Gastroesophageal sphincter (tissue), 3 donors: ENCODE measurements at regions not wholly inside any gene's neighbourhood (a gene's known extent, or its start where the extent isn't known, plus 50 kb on each side); places are given as distances from the start of the nearest gene placed in this dataset.

ENCODE experiments used
- CTCF ChIP-seq, 4 experiments: fragments of 200-600 bp in 2 of 4; fragments of 450-650 bp in 2 of 4; sonication (generic) in 1 of 4; IDR thresholded peaks; one replicate each; pipeline ENCODE4 v1.5.1; 2017 to 2019; ENCODE audit warnings: antibody characterized with exemption in 4 of 4, mild to moderate bottlenecking in 2 of 4, moderate library complexity in 2 of 4
- EP300 ChIP-seq: sonication (generic); formaldehyde crosslinking; IDR thresholded peaks from one replicate; pipeline ENCODE4 v1.6.1; 2017; ENCODE audit warnings: antibody characterized with exemption, mild to moderate bottlenecking
- POLR2A ChIP-seq, 2 donors: fragments of 450-650 bp; IDR thresholded peaks; one replicate each; pipeline ENCODE4 v1.6.1; 2017; ENCODE audit warnings: antibody characterized with exemption in 2 of 2, mild to moderate bottlenecking in 2 of 2, moderate library complexity in 1 of 2
- POLR2AphosphoS5 ChIP-seq: sonication (generic); formaldehyde crosslinking; IDR thresholded peaks from one replicate; pipeline ENCODE4 v1.6.1; 2017; ENCODE audit warnings: antibody characterized with exemption

GRCh38 chr5:44727100-44727499 lies 81.6 kb upstream of the MRPS30 start:
- TF ChIP-seq POLR2A (IDR thresholded peaks at IDR 0.05) (no peak), CTCF (IDR thresholded peaks at IDR 0.05) (no peak), EP300 (no peak), POLR2AphosphoS5 (no peak)
